OCI-LY7 (cell line): ENCODE measurements at regions not wholly inside any gene's neighbourhood (a gene's known extent, or its start where the extent isn't known, plus 50 kb on each side); places are given as distances from the start of the nearest gene placed in this dataset.

Source experiments
- BruUV-seq: library from RNA; stranded (reverse); fragments of 400-500 nt; replicated peaks from 2 replicates; lab custom pipeline; 2021; lab: Mats Ljungman, UMichigan
- CTCF ChIA-PET: fragments of 300-600 bp; sonication (Branson Sonifier 250); formaldehyde crosslinking; loops from one replicate; lab custom pipeline; 2022; ENCODE audit warnings: antibody characterized with exemption; ENCODE audit not compliant: unreplicated experiment; lab: Charles Lee
- POLR2A ChIA-PET: fragments of 300-600 bp; sonication (Branson Sonifier 250); formaldehyde crosslinking; loops from one replicate; lab custom pipeline; 2022; ENCODE audit warnings: antibody characterized with exemption; lab: Charles Lee
- DNase-seq: peaks from one replicate; pipeline ENCODE4 v3.0.0-alpha.2; 2015; ENCODE audit warnings: low spot score
- H2AFZ ChIP-seq: fragments of 200-600 bp; sonication (generic), shearing (Covaris generic); 2 replicates; pipeline ENCODE4 v1.6.1; 2014; ENCODE audit warnings: mild to moderate bottlenecking, antibody characterized with exemption, low read length, moderate library complexity
- H3K27ac ChIP-seq: fragments of 200-600 bp; sonication (generic); 2 replicates; pipeline ENCODE4 v1.5.1; 2014; ENCODE audit warnings: mixed run types, low read depth, mild to moderate bottlenecking, moderate library complexity, low read length, inconsistent platforms; ENCODE audit not compliant: poor library complexity, severe bottlenecking
- H3K36me3 ChIP-seq: fragments of 200-600 bp; sonication (generic); 2 replicates; pipeline ENCODE4 v1.6.1; 2014; ENCODE audit warnings: mild to moderate bottlenecking, antibody characterized with exemption, low read length, moderate library complexity, mixed read lengths; ENCODE audit not compliant: insufficient read depth
- H3K4me1 ChIP-seq: fragments of 200-600 bp; sonication (generic); 2 replicates; pipeline ENCODE4 v1.5.1; 2014; ENCODE audit warnings: mild to moderate bottlenecking, low read length; ENCODE audit not compliant: insufficient read depth, poor library complexity, severe bottlenecking
- H3K4me2 ChIP-seq: fragments of 200-600 bp; sonication (generic); 2 replicates; pipeline ENCODE4 v1.6.1; 2014; ENCODE audit warnings: mild to moderate bottlenecking, low read length
- H3K4me3 ChIP-seq: fragments of 200-600 bp; sonication (generic); 2 replicates; pipeline ENCODE4 v1.5.1; 2014; ENCODE audit warnings: mild to moderate bottlenecking, low read depth, low read length; ENCODE audit not compliant: poor library complexity, severe bottlenecking
- H3K79me2 ChIP-seq: fragments of 200-600 bp; sonication (generic); 2 replicates; pipeline ENCODE4 v1.6.1; 2016; ENCODE audit warnings: low read depth, mild to moderate bottlenecking, low read length, moderate library complexity, mixed read lengths; ENCODE audit not compliant: insufficient read depth
- H3K9me2 ChIP-seq: fragments of 200-600 bp; sonication (generic); 2 replicates; pipeline ENCODE4 v1.6.1; 2016; ENCODE audit warnings: mild to moderate bottlenecking, low read length, mixed read lengths; ENCODE audit not compliant: insufficient read depth
- H3K9me3 ChIP-seq: fragments of 200-600 bp; sonication (generic); 2 replicates; pipeline ENCODE4 v1.6.1; 2014; ENCODE audit warnings: mild to moderate bottlenecking, mixed run types, low read length, mixed read lengths
- H4K20me1 ChIP-seq: fragments of 200-600 bp; sonication (generic); 2 replicates; pipeline ENCODE4 v1.6.1; 2014; ENCODE audit warnings: mild to moderate bottlenecking, antibody characterized with exemption, low read length, moderate library complexity, mixed read lengths; ENCODE audit not compliant: insufficient read depth
- CTCF ChIP-seq: fragments of 200-600 bp; sonication (generic); conservative IDR thresholded peaks from 2 replicates; pipeline ENCODE4 v1.5.1; 2014; ENCODE audit warnings: mild to moderate bottlenecking, antibody characterized with exemption, low read length, moderate library complexity, mixed read lengths
- EZH2phosphoT487 ChIP-seq: fragments of 200-600 bp; sonication (generic); IDR thresholded peaks from 2 replicates; pipeline ENCODE4 v1.6.1; 2018; ENCODE audit warnings: low read depth, borderline replicate concordance, mild to moderate bottlenecking, mixed run types, antibody characterized with exemption, low read length, moderate library complexity, mixed read lengths
- intact Hi-C: fragments of 100-400 bp; cut with micrococcal nuclease; formaldehyde crosslinking; loops from one replicate; pipeline ENCODE4 v1.10.0; 2022; ENCODE audit not compliant: unreplicated experiment

GRCh38 chr4:37760840-37761239 lies 65.6 kb upstream of the PGM2 start:
- Histone ChIP-seq H3K4me3 (no peak overlapping the region), H3K9me3 (no peaks in the 10 kb centered on the region), H3K4me2 (no peak overlapping the region), H3K27ac (no peak overlapping the region), H4K20me1 (no peaks in the 10 kb centered on the region), H3K9me2 (no peaks in the 10 kb centered on the region), H3K79me2 (no peaks in the 10 kb centered on the region), H2AFZ (no peak overlapping the region), H3K36me3 (no peaks in the 10 kb centered on the region), H3K4me1 (peaks cover 12% of the 10 kb centered on the region)
- DNase-seq = no peak
- ChIA-PET CTCF (no interaction called here), POLR2A (interaction anchor here (0.8 to 1.0 kb wide), 2 partner anchors 10 to 13 kb away, joined by 3 to 4 read pairs; no protein-coding TSS in a partner anchor)
- TF ChIP-seq EZH2phosphoT487 (no peak), CTCF (no peak)
- intact Hi-C loops = no loop called here
- BruUV-seq = no TSS peak

GRCh38 chr4:37759833-37760232 lies 66.7 kb upstream of the PGM2 start:
- H3K4me2 ChIP-seq = no peak overlapping the region
- peaks cover 12% of the 10 kb centered on the region for H3K4me1 ChIP-seq
- CTCF ChIA-PET = interaction anchor here (1.1 kb wide), 1 partner anchor 9 kb away, joined by 4 read pairs; no protein-coding TSS in a partner anchor
- no peak for DNase-seq
- BruUV-seq = no TSS peak
- no peaks in the 10 kb centered on the region for H3K9me3 ChIP-seq
- intact Hi-C loops = no loop called here
- no peak overlapping the region for H3K4me3 ChIP-seq
- H3K79me2 ChIP-seq = no peaks in the 10 kb centered on the region
- H3K27ac ChIP-seq = no peak overlapping the region
- no peak overlapping the region for H2AFZ ChIP-seq
- no peaks in the 10 kb centered on the region for H3K9me2 ChIP-seq
- H4K20me1 ChIP-seq = no peaks in the 10 kb centered on the region
- TF ChIP-seq CTCF (no peak), EZH2phosphoT487 (no peak)
- POLR2A ChIA-PET = no interaction called here
- no peaks in the 10 kb centered on the region for H3K36me3 ChIP-seq

GRCh38 chr4:37758226-37758625 lies 68.3 kb upstream of the PGM2 start:
- Histone ChIP-seq H2AFZ (no peak overlapping the region), H3K4me2 (no peak overlapping the region), H3K79me2 (no peaks in the 10 kb centered on the region), H3K27ac (no peak overlapping the region), H3K36me3 (no peaks in the 10 kb centered on the region), H3K9me3 (no peaks in the 10 kb centered on the region), H3K4me3 (no peak overlapping the region), H3K9me2 (no peaks in the 10 kb centered on the region), H4K20me1 (no peaks in the 10 kb centered on the region), H3K4me1 (peaks cover 12% of the 10 kb centered on the region)
- intact Hi-C loops = no loop called here
- DNase-seq = peak; percentile 13
- ChIA-PET CTCF (no interaction called here), POLR2A (interaction anchor here (1.1 kb wide), 1 partner anchor 25 kb away, joined by 7 read pairs; no protein-coding TSS in a partner anchor)
- TF ChIP-seq CTCF = no peak
- no peak for TF ChIP-seq EZH2phosphoT487
- no TSS peak for BruUV-seq
